Activated CD4-positive, CD25-positive, alpha-beta regulatory T cell treated with anti-CD3 and anti-CD28 coated beads, Interleukin-2, amount 50 U/mL, for 16 hours (primary cell): ENCODE measurements at regions not wholly inside any gene's neighbourhood (a gene's known extent, or its start where the extent isn't known, plus 50 kb on each side); places are given as distances from the start of the nearest gene placed in this dataset.

Experiments used
- DNase-seq: peaks from one replicate; pipeline ENCODE4 v3.0.0-alpha.2; 2020; ENCODE audit warnings: low read depth, low spot score

DNA sequence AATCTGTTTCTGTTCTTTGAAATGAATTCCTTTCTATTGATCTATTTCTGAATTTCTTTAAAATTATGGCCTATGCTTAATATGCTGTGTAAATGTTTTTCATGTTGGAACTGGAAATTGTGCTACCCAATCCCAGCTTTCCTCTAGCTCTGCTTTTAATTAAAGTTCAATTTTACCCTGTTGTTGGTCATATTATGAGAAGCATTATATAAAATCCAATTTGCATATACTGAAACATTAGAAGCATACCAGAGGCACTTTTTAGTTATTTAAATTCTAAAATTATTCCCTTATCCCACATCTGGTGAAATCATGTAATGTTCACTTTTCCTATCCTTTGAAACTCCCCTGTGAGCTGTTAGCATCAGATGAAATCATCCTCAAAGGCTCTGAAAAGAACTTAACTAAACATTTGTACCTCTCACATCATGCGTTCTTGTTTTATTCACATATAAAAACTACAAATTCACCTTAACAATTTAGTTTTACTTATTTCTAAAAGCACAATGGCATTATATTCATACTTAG, 160.6 kb upstream of the COL21A1 start:
- no peak for DNase-seq

DNA sequence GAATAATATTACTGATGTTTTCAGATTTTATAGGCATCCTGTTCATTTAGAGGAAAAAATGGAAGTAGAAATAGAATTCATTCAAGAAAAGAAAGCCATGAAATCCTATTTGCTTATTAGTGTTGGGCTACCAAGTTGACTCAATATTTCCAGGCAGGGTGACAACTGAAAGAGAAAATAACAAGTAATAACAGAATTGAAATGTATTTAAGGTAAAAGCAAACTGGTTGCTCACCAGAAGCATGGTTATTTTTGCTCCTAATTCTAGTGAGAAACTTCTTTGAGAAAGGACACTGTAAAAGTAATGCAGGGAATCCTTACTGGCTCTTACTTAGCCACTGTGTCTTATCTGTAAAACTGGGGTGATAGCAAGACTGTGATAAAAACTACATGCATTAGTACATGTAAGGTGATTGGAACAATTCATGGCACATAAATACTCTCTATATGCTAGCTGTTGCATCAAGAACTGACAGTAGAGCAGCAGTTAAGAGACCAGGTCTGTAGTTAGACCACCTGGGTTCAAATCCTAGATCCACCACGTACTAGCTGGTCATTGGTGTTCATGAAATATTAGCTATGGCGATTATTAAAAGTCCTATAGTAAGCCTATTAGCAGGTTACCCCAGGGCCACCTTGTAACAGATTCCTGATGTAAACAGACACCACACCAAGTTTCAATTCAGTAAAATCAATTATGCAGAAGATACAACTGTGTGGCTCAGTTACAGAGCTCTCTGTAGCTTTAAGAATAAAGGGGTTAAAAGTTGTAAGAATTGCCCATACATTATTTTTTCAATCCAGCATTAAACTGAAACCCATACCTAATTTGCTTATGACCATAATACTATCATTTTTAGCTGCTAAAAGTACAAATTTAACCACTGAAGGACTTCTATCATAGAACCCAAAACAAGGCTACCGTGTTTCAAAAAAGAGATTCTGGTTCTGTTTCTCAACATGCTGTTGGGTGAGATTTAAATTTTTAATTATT, 159.2 kb upstream of the COL21A1 start:
- DNase-seq, result no peak

DNA sequence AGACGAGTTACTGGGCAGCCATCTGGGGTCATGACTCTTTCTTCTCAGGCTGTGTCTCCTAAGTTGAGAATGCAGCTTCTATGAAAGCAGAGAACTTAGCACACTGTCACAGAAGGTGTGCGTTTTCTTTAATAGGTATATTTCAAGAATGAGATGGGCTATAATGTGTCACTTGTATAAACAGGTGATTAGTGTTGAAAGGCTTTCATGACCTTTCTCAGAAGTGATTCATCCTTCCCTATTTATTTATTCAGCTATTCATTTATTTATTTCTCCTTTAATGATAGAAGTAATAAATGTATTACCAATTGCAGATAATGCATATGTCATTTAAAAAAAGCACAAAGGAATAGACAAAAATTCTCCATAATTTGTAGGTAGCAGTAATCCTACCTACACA, 157.2 kb upstream of the COL21A1 start:
- no peak for DNase-seq

DNA sequence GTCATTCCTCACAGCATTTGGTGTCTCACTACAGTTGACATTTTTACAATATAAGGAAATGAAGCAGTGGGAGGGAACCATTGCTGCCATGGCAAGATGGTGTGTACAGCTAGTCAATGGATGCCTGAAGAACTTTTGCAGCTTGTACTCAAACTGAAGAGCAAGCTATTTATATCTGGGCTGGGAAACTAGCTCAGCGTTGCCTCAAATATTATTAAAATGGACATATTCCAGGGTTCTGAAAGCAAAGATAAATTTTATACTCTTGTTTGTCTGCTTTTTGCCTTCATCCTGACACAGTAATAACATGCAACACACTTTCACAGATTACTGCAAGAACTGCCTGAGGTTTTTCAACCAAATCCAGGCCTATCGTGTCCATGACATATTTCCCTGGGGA, 156.4 kb upstream of the COL21A1 start:
- DNase-seq, result no peak

DNA sequence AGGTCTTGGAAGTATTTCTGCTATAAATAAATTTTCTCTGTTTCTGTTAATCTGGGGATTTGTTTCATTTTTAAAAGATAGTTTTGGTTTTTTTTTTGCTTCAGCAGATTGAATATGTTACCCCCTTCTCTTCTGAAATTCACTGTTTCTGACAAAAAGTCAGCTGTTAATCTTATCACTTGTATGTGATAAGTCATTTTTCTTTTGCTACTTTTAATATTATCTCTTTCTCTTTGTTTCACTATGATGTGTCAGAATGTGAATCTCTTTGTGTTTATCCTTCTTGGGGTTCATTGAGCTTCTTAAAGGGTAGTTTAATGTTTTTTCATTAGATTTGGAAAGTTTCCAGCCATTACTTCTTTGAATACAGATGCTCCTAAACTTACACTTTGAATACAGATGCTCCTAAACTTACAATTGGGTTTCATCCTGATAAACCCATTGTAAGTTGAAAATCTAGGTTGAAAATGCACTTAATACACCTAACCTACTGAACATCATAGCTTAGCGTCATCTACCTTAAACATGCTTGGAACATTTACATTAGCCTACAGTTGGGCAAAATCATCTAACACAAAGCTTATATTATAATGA, 154.2 kb upstream of the COL21A1 start:
- DNase-seq, result no peak

DNA sequence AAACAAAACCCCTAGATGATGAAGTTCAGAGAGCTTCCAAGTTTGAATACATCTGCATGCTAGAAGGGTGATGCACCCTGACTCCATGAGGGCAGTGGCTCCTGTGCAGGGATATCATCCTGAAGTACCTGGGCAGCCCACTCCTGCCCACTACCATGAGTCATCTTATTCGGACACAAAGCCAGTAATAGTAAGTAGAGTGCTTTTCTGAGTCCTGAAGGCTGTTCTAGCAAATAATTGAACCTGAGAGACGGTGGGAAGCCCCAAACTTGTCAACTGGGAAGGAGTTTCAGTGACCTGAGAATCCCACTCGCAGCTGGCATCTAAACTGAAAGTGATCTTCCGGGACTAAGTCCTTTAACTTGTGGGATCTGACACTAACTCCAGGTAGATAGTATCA, 152.9 kb upstream of the COL21A1 start:
- DNase-seq, result no peak

DNA sequence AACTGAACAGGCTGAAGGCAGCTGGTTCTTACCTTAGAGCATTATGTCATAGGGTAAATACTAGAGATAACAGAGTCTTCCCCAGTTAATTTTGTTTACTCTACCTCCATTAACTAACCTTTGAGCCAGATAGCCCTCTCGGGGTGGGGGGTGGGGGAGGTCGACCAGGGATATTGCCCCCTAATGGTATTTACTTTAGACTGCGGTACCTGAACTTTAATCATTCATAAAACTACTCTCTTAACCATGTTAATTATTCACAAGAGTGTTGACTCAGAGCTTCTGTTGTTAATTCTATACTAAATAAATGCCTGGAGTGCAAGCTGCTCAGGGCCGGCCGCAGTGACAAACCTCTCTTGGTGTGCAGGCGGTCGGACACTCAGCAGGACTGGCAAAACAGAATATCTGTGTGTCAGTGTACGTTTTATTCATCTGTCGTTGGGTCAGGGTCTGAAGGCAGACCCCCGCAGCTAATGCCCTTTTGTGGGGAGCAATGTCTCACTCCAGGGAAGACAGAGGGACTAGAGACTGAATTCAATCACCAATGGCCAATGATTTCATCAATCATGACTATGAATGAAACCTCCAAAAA, 152.4 kb upstream of the COL21A1 start:
- DNase-seq, result no peak

DNA sequence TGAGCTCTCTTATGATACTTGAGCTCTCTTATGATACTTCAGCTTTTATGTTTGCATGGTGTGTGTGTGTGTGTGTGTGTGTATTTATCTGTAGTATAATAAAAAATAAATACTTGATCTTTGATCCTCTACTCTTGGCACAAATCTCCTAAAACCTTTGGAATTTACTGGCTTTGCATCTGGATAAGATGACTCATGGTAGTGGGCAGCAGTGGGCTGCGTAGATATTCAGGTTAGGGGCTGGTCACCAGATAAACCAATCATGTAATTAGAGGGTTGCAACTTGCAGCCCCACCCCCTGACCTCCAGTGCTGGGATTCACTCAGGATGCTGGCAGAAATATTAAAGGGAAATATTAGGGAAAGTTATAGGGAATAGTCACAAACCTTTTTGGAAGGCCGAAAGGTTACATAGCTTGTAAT, 151.9 kb upstream of the COL21A1 start:
- no peak for DNase-seq

DNA sequence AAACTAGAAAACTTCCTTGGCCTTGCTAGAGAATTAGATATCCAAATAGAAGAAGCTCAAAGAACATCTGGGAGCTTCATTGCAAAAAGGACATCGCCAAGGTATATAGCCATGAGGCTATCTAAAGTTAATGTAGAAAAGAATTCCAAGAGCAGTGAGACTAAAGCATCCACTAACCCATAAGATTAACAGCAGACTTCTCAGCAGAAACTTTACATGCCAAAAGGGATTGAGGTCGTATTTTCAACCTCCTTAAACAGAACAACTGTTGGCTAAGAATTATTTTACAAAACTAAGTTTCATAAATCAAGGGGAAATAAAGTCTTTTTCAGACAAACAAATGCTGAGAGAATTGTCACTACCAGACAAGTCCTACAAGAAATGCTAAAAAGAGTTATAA, 149.1 kb upstream of the COL21A1 start:
- DNase-seq, result no peak

DNA sequence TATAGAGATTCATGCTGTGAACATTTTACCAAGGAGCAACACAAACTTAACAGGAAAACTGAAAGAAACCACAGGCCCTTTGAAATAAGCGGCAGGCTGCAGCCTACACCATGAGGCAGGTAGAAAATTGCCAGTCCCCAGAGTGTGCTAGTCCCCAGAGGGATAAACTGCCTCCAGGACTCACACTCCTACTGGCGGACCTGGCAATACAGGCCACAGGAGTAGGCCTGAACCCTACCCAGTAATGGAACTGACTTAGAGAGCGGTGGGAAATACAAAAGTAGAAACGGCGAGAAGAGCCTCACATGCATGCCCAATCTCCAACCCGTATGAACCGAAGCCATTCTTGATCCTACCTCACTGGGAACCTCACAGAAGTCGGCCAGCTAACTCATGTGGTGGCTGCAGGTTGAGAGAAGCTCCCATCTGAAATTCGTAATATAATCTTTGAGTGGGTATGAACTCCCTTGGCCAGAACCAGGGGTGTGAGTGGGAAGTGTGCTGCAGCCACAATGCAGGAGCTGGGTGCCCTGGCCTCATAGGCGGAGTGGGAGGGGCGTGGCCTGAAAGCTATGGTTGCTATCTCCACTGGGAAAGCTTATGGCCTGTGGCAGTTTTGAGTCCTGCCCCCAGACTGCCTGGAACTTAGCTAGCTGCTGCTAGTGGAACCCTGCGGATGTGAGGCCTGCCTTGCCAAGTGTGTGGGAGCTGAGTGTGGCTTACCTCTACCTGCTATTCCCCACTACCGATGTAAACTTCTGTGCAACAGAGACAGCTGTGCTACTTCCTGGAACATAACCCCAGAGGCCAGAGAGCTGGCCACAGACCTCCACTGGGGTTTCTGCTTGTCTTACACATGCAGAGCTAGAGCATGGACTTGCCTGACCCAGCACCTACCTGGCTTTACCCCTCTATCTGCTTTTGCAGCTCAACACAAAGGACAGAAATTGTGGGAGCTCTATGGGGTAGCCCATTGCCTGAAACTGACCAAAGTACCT, 146.5 kb upstream of the COL21A1 start:
- no peak for DNase-seq

DNA sequence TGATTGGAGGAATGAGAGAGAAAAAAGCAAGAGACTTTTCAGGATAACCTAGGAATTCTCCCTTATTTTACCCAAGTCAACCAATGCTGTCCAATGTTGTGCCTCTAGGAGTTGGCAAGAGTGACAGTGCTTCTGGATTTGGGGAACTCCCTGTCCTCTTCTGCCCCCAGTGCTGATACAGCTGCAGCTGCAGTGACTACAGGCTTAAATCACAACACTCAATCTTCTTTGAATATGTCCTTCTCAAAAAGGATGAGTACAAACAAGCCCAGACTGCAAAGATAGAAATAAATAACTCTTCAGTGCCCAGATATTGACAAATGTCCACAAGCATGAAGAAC, 141.0 kb upstream of the COL21A1 start:
- DNase-seq, result no peak

DNA sequence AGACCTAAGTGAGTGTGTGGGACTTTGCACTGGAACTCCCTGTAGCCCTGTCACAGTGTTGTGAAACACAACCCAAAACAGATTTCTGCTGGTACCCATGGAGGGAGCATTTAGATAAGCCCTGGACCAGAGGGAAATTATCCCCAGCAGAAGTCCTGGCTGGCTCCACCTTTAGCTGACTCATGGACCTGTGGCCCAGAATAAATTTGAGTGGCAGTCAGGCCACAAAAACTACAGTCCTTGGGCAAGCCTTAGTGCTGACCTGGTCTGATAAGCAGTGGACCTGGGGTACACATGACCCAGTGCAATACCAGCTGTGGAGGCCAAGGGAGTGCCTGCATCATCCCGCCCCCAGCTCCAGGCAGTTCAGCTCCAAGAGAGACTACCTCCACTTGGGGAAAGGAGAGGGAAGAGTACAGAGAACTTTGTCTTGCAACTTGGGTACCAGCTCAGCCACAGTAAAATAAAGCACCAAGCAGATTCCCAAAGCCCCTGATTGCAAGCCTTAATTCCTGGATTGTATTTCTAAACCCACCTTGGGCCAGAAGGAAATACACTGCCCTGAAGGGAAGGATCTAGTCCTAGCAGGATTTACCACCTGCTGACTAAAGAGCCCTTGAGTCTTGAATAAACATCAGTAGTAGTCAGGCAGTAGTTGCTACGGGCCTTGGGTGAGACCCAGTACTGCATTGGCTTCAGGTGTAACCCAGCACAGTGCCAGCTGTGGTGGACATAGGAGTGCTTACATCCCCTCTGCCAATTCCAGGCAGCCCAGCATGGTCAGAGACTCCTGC, 140.4 kb upstream of the COL21A1 start:
- DNase-seq, result no peak

DNA sequence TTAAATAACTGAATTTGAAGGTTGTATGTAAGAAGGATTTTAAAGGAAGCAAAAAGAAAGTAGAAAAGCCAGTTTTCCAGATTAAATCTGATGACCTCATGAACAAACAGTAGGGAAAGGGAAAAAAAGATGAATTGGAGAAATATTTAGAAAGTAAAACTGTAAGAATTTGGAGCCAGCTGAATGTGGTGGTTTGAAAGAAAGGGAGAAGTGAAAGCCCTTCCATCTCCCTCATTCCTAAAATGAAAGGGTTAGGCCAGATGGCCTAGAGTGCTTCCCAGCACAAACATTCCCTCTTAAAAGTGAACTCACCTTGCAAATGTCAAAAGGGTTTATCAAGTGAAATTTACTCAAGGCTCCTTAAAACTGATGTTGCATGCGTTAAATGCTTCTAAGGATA, 139.3 kb upstream of the COL21A1 start:
- DNase-seq, result no peak

DNA sequence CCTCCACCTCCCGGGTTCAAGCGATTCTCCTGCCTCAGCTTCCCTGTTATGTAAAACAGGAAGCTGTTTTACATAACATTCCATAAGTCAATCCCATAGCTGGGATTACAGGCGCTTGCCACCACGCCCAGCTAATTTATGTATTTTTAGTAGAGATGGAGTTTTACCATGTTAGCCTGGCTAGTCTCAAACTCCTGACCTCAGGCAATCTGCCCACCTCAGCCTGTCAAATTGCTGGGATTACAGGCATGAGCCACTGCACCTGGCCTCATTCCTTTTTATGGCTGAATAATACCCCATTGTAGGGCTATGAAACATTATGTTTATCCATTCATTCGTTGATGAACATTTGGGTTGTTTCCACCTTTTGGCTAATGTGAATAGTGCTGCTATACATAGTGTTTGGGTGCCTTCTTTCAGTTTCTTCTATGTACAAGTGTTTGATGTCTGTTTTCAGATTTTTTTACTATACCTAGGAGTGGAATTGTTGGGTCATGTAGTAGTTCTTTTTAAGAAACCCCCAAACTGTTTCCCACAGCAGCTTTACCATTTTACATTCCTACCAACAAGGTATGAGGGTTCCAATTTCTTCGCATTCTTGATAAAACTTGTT, 138.7 kb upstream of the COL21A1 start:
- no peak for DNase-seq

DNA sequence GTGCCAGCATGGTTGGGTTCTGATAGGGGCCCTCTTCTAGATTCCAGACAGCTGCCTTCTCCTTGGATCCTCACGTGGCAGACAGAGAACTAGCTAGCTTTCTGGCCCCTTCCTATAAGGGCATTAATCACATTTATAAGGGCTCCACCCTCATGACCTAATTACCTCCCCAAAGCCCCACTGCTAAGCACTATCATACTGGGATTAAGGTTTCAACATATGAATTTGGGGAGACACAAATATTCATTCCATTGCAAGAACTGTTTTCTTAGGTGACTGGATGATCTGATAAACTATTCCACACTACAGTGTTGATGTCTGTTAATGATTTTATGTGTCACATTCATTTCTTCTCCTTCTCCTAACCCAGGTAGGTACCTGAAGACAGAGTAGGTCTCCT, 135.8 kb upstream of the COL21A1 start:
- DNase-seq, result no peak

DNA sequence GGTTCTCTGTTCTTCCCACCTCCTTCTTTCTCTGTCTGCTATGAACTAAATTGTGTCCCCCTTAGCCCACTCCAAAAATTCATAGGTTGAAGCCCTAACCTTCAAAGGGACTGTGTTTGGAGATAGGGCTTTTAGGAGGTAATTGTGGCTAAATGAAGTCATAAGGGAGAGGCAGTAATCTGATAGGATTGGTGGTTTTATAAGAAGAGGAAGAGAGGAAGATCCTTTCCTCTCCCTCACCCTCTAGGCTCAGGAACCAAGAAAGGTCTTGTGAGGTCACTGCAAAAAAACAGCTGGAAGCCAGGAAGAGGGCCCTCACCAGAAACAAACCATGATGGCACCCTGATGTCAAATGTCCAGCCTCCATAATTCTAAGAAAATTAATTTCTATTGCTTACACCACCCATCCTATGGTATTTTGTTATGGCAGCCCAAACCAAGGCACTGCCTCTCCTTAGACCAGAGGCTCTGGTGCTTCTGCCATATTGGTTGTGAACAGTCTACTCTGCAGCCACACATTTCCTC, 135.1 kb upstream of the COL21A1 start:
- DNase-seq, result no peak

DNA sequence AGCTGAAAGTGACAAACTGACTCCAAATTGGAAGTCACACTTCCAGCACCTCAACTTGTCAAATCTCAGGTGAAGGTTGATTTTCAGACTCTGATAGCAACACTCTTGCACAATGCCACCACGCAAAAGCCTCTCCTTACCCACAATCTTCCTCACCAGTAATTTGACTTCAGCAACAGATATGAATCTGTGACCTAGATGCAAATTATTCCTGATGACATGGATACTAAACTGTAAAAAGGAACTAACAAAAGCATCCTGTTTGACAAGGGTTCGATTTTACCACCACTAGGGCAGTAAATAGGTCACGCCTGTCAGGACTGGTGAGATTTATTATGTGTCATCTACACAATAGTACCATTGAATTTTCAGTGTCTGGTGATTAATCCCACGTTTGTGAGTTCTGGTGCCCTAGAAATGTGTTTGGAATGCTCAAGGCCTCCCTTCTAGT, 134.4 kb upstream of the COL21A1 start:
- no peak for DNase-seq

DNA sequence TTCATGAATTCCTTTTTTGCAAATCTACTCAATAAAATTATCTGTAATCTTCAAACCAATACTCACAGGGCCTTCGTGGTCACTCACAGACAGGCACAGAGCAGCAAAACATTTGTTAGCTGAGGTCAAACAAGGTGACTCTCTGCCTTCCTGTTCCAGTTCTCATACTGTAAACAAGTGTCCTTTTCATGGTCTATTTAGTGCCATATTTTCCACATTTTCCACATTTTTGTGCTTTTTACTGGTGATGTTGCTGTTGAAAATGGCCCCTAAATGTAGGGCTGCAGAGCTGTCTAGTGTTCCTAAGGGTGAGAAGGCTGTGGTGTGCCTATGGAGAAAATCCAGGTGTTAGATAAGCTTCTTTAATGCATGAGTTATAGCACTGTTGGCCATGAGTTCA, 133.1 kb upstream of the COL21A1 start:
- no peak for DNase-seq

DNA sequence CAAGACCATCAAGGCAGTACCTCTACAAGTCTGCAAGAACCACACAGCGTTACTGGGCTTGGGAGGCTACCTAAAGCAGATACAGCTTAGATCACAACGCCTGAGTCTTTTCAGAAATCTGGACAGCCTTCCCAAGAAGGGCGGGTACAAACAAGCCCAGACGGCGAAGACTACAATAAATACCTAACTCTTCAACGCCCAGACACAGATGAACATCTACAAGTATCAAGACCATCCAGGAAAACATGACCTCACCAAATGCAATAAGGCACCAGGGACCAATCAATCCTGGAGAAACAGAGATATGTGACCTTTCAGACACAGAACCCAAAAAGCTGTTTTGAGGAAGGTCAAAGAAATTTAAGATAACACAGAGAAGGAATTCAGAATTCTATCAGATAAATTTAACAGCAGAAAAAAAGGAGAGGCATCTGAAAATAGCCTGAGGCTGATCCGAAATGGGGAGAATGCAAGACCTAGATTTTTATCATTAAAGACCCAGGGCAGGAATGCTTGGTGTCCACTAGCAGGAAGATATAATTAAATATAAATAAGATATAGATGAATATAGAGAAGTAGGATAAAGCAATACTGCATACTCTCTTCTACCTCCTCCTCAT, 131.7 kb upstream of the COL21A1 start:
- DNase-seq, result no peak
